CD4-positive, alpha-beta T cell (primary cell): ENCODE measurements at regions not wholly inside any gene's neighbourhood (a gene's known extent, or its start where the extent isn't known, plus 50 kb on each side); places are given as distances from the start of the nearest gene placed in this dataset.

Source experiments
- ATAC-seq: fragments of 200-7000 bp; cut with Tn5 transposase; one replicate; pipeline ENCODE4 v1.10.0; 2022; ENCODE audit warnings: mild to moderate bottlenecking; ENCODE audit not compliant: poor library complexity
- CTCF ChIA-PET: fragments of 350-600 bp; sonication (Branson Sonifier 250); formaldehyde crosslinking; loops from one replicate; lab custom pipeline; 2021; ENCODE audit warnings: antibody characterized with exemption, inconsistent platforms; lab: Charles Lee
- POLR2A ChIA-PET: fragments of 350-600 bp; sonication (Branson Sonifier 250); formaldehyde crosslinking; loops from one replicate; lab custom pipeline; 2021; ENCODE audit warnings: antibody characterized with exemption, inconsistent platforms; lab: Charles Lee
- DNase-seq, 14 experiments: peaks; one replicate each; pipeline ENCODE4 v3.0.0-alpha.2; 2013 to 2020; ENCODE audit warnings: mixed read lengths in 2 of 14
- H3K27ac ChIP-seq, 2 donors: one replicate each; pipeline versions ENCODE4 v1.5.1 to v1.7.0; 2013; ENCODE audit warnings: low read length in 2 of 2, low read depth in 1 of 2, mild to moderate bottlenecking in 1 of 2
- H3K27me3 ChIP-seq, 2 experiments: 1 replicate in 1 of 2; 2 replicates in 1 of 2; pipeline versions ENCODE4 v1.6.1 to v1.7.0; 2013; ENCODE audit warnings: low read length in 2 of 2, control low read depth in 1 of 2, mild to moderate bottlenecking in 1 of 2, moderate library complexity in 1 of 2; ENCODE audit not compliant: insufficient read depth in 2 of 2, control insufficient read depth in 1 of 2
- H3K36me3 ChIP-seq: one replicate; pipeline ENCODE4 v1.6.1; 2013; ENCODE audit warnings: low read length, control low read depth; ENCODE audit not compliant: insufficient read depth
- H3K4me1 ChIP-seq: one replicate; pipeline ENCODE4 v1.6.1; 2013; ENCODE audit warnings: low read length, control low read depth; ENCODE audit not compliant: insufficient read depth
- H3K4me3 ChIP-seq: one replicate; pipeline ENCODE4 v1.5.1; 2013; ENCODE audit warnings: mild to moderate bottlenecking, low read length, moderate library complexity
- H3K9me3 ChIP-seq, 2 experiments: 1 replicate in 1 of 2; 2 replicates in 1 of 2; pipeline versions ENCODE4 v1.6.1 to v1.7.0; 2013; ENCODE audit warnings: low read length in 2 of 2, mild to moderate bottlenecking in 2 of 2, control low read depth in 1 of 2, moderate library complexity in 1 of 2; ENCODE audit not compliant: control insufficient read depth in 1 of 2, insufficient read depth in 1 of 2
- H3K27ac Mint-ChIP-seq: one replicate; pipeline ENCODE4 v1.8.0; 2020; ENCODE audit warnings: mixed read lengths
- H3K27me3 Mint-ChIP-seq: one replicate; pipeline ENCODE4 v1.8.0; 2021; ENCODE audit warnings: mixed read lengths
- H3K36me3 Mint-ChIP-seq: one replicate; pipeline ENCODE4 v1.8.0; 2021; ENCODE audit warnings: low read depth, mixed read lengths
- H3K4me1 Mint-ChIP-seq: one replicate; pipeline ENCODE4 v1.8.0; 2021; ENCODE audit warnings: low read depth, mixed read lengths
- H3K4me3 Mint-ChIP-seq: one replicate; pipeline ENCODE4 v1.8.0; 2020; ENCODE audit warnings: mild to moderate bottlenecking, mixed read lengths
- H3K9me3 Mint-ChIP-seq: one replicate; pipeline ENCODE4 v1.8.0; 2020; ENCODE audit warnings: mixed read lengths
- CTCF ChIP-seq: fragments of 200-600 bp; IDR thresholded peaks from one replicate; pipeline ENCODE4 v1.8.0; 2022; ENCODE audit warnings: antibody characterized with exemption, mild to moderate bottlenecking
- intact Hi-C, 2 experiments: fragments of 100-400 bp; cut with DNase I in 1 of 2; cut with micrococcal nuclease in 1 of 2; formaldehyde crosslinking; loops; one replicate each; pipeline versions ENCODE4 v1.15.1 to v1.9.0; 2023 to 2025; cut with DNase I, micrococcal nuclease

- Mint-ChIP-seq H3K36me3 (no peaks in the 10 kb centered on the region), H3K27ac (no peak overlapping the region), H3K9me3 (peaks cover 12% of the 10 kb centered on the region), H3K4me1 (no peaks in the 10 kb centered on the region), H3K27me3 (no peaks in the 10 kb centered on the region), H3K4me3 (no peak overlapping the region)
- ATAC-seq (no peak), DNase-seq (no peak)
- Histone ChIP-seq H3K27ac (no peak overlapping the region), H3K4me3 (no peak overlapping the region), H3K27me3 (no peaks in the 10 kb centered on the region), H3K9me3 (no peaks in the 10 kb centered on the region), H3K4me1 (no peaks in the 10 kb centered on the region), H3K36me3 (no peaks in the 10 kb centered on the region)
- CTCF ChIA-PET: no interaction called here
- intact Hi-C loops: no loop called here
- no peak for TF ChIP-seq CTCF
- POLR2A ChIA-PET: no interaction called here
Observed at GRCh38 chr21:16866851-16867250, 646.0 kb upstream of the CXADR start.

- DNase-seq: no peak
- Histone ChIP-seq H3K9me3 (peaks cover 0 to 3% of the 10 kb centered on the region in 2 experiments), H3K27me3 (no peaks in the 10 kb centered on the region), H3K36me3 (no peaks in the 10 kb centered on the region), H3K4me1 (no peaks in the 10 kb centered on the region), H3K4me3 (no peak overlapping the region), H3K27ac (no peak overlapping the region)
- intact Hi-C loops: no loop called here
- Mint-ChIP-seq H3K4me3 (no peak overlapping the region), H3K27ac (no peak overlapping the region), H3K4me1 (no peaks in the 10 kb centered on the region), H3K36me3 (no peaks in the 10 kb centered on the region), H3K27me3 (no peaks in the 10 kb centered on the region), H3K9me3 (peaks cover 12% of the 10 kb centered on the region)
- no peak for ATAC-seq
- TF ChIP-seq CTCF: no peak
- POLR2A ChIA-PET: no interaction called here
- CTCF ChIA-PET: no interaction called here
Observed at GRCh38 chr21:16870103-16870502, 642.7 kb upstream of the CXADR start.

- POLR2A ChIA-PET: no interaction called here
- no peak overlapping the region for H3K4me3 ChIP-seq
- CTCF ChIA-PET: no interaction called here
- Mint-ChIP-seq H3K27ac (no peak overlapping the region), H3K9me3 (peaks cover 6% of the 10 kb centered on the region), H3K36me3 (no peaks in the 10 kb centered on the region), H3K4me3 (no peak overlapping the region), H3K4me1 (no peaks in the 10 kb centered on the region), H3K27me3 (no peaks in the 10 kb centered on the region)
- no peaks in the 10 kb centered on the region for H3K4me1 ChIP-seq
- ATAC-seq: no peak
- TF ChIP-seq CTCF: no peak
- peaks cover 0 to 3% of the 10 kb centered on the region in 2 experiments for H3K9me3 ChIP-seq
- no peak overlapping the region for H3K27ac ChIP-seq
- no peaks in the 10 kb centered on the region for H3K27me3 ChIP-seq
- no peak for DNase-seq
- H3K36me3 ChIP-seq: no peaks in the 10 kb centered on the region
- intact Hi-C loops: no loop called here
Observed at GRCh38 chr21:16872616-16873015, 640.2 kb upstream of the CXADR start.
